ENCODE measurements at regions not wholly inside any gene's neighbourhood (a gene's known extent, or its start where the extent isn't known, plus 50 kb on each side); places are given as distances from the start of the nearest gene placed in this dataset.

DNA sequence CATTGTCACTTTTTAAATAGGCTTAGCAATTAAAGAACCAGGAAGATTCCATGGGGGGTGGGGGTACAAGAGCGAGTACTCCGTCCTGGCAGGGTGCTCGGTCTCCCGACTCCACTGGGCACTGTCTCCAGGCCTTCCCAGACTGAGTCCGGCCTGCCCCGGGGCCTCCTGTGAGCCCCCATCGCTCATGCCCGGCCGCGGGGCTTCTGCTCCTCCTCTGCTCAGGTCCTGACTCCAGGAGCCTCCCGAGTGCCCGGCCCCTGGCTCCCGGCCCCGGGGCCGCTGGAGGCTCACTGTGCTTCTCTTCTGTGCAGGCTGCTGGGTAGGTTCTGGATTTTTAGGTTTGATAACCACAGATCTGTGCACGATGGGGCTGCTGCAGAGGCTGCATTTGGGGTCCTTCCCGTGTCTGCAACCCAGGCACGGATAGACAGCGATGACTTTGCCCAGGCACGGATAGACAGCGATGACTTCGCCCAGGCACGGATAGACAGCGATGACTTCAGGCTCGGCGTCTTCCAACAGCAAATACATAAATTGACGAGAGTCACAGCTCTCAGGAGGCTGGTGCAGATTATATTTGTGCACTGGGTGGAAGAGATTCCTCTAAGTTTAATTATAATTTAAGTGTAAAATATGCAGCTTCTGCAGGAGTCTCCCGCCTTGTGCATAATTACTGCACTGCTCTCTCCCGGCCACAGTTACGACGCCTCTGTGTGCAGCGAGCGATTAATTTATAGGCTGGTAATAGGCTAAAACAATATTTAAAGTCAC lies 74.8 kb upstream of the RXRA start:
- DNase-seq, result no peak

DNA sequence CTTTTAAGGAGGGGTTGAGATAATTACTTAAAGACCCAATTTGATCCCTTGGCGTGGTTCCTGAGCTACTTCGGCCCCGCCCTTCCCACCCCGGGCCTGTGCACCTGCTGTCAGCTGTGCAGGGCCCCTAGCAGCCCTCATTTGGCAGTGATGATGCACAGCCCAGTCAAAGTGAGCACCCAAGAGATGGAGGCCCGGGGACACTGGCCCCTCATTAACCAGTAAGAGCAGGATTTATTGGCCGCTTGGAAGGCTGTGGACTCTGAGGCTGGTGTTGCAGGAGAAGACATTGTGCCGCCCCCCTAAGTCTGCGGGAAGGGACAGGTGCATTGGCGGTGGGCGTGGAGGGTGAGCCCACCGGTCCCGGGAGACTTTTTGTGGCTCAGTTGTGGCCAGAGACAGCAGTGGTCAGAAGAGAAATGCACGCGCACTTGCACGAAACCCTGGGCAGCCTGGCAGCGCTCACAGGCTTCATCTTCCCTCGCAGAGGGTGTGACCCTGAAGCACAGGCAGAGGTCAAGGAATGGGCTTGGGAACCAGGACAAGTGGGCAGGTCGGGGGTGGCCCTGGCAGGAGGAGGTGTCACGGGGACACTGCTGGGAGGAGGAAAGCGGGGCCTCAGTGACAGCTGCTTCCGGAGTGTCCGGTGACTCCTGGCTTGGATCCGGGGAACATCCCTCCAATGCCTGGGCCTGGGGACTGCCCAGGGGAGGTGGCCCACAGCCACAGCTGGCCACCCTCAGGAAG lies 74.0 kb upstream of the RXRA start:
- no peak for DNase-seq

DNA sequence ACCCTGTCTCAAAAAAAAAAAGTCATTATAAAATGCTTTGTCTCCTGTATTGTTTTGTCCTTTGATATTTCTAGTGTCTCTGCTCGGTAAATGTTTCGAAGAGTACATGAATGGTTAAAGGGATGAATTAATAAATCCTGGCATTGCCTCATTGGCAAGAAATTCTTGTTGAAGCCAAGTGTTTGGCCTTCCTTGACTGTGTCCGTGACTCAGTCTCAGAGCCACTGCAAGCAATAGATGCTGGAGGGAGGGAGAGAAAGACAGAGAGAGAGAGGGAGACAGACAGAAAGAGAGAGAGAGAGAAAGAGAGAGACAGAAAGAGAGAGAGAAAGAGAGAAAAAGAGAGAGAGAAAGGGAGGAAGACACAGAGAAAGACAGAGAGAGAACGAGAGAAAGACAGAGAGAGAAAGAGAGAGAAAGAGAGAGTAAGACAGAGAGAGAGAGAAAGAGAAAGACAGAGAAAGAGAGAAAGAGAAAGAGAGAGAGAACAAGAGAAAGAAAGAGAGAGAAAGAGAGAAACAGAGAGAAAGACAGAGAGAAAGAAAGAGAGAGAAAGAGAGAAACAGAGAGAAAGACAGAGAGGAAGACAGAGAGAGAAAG lies 72.5 kb upstream of the RXRA start:
- DNase-seq, result no peak

DNA sequence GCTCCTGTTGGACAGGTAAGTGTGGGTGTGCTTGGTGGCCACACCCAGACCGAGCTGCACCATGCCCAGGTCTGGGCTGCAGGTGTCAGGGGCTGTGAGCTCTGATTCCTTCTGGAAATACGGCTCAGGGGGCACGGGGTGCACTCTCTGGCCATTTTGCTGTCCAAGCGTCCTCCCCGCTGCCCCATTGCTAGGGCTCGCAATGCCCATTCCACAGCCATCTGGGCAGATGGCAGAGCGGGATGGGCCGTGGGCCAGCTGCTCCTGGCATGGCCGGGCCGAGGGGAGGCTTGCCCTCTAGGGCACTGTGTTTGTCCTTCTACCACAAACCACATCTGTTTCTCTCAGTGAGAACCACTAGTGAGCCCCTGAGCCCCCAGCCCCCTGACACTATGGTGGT lies 67.9 kb upstream of the RXRA start:
- no peak for DNase-seq

DNA sequence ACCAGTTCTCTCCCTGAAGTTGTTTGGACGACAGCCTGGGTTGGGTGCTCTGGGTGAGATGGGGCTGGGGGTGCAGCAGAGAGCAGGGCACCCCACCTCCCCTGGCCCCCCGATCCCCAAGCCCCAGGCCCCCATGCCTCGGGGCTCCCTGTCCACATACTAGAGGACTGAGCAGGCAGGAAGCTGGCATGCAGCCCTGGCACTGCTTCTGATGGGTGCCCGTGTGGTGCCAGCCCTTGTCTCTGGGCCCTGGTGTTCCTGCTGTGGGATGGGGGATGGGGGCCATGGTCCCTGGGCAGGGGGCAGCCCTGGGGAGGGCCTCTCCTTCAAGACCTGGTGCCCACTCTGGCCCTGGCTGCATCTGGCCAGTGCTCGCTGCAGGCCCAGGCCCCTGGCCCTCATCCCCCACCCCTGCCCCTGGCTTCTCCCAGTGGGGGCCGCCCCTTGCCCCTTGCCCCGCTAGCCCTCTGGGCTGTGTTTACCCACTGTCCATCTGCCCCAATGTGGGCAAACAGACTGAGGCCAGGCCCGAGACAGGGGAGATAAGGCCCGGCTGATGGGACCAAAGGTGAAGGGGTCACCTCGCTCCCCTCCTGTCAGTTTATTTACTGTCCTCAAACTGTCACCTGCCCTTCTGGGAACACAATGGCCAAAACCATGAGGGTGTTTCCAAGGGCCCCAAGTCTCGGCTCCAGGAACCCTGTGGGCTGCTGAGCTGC lies 67.3 kb upstream of the RXRA start:
- no peak for DNase-seq

DNA sequence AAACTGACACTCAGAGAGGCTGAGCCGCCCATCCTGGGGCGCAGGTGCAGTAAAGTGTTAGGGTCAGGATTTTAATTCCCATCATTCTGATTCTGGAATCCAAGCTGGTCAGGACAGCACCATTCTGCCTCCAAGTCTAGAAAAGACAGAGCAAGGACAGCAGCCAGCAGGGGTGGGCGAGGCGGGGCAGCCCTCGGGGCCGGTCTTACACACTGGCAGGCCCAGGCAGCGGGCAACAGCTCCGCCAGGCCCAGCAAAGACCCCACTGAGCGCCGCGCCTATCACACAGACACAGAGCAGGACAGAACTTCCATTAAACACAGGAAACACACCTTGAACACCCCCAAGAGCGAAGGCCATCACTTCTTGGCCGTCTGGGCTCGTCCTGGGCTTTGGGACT lies 66.5 kb upstream of the RXRA start:
- DNase-seq, result no peak

DNA sequence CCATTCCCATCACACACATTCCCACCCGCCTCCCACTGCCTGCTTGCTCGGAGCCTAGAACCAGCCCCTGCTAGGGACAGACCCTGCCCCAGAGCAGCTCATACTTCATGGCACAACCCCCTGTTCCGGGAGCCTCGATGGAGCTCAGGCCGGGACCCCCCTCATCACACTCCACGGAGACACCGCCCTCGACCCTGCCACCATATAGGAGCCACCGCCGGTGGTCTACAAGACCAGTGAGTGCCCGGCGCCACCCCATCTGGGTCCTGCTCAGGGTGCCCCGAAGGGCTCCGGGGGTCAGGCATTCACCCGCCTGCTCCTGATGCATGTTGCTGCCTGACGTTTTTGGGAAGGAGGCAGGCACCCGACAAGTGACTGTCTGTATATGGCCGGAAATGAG lies 65.5 kb upstream of the RXRA start:
- DNase-seq, result no peak

DNA sequence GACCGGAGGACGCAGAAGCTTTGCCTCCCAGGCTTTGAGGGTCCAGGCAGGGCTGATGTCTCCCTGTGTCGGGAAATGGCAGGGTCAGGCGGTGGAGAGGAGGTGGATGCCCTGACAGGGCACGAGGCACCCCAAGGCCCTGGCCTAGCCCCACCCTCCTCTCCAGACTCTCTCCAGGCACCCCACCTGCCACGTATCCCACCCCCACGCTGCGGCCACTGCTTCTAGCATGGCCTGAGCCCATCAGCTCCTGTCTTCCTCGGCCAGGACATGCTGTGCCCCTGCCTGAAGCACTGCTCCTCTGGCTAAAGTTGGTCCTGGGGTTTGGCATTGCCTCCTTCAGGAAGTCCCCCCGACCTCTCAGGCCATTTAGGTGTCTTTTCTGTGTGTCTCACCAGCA lies 64.2 kb upstream of the RXRA start:
- DNase-seq, result no peak

DNA sequence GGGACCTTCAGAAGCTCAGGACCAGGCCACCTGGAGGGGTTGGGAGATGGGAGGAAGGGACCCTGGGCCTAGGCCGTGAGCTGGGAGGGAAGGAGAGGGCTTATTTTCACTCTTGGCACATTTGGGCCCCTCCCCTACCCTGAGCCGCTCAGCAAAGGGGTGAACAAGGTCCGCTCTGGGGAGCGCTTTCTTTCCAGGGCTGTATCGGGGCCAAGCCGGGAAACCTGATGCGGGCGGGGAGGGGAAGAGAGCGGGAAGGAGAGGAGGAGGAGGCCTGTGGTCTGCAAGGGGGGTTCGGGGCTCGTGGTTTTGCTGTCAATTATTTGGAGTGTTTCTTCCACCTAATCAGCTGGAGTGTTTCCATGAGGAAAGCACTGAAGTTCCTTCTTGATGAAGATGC lies 62.7 kb upstream of the RXRA start:
- no peak for DNase-seq

DNA sequence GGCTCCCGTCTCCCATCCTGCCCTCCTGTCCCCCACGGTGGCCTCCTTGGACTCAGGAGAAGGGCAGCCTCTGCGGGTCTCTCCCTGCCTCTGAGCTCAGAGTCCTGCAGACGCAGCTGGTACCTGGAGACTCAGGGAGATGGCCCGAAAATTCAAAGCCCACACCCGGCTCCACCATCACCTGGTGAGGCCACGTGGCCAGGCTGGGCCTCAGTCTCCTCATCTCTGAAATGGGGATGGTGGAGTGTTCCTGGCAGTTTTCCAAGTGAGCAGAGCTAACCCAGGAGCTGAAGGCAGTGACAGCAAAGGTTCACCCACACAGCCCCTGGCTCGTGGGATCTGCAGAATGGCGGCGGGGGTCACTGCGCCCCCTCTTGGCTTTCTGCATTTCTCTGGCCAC lies 62.1 kb upstream of the RXRA start:
- DNase-seq, result no peak

DNA sequence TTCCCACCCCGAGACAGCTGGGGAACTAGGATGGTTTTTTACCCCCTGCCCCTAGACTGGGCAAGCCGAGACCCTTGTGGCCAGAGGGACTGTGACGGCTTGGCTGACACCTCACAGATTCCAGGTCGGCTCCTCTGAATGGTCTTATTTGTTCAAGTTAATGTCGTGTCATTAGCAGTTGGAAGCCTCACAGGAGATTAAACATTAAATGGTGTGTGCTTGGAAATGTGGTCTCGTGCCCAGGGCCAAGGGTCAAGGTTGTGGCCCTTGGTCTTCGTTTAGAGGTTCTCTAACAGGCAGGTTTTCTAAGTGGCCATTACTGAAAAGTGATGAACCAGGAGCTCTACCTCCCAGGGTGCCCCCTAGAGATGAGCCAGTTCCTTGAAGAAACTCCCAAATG lies 61.2 kb upstream of the RXRA start:
- DNase-seq, result no peak

DNA sequence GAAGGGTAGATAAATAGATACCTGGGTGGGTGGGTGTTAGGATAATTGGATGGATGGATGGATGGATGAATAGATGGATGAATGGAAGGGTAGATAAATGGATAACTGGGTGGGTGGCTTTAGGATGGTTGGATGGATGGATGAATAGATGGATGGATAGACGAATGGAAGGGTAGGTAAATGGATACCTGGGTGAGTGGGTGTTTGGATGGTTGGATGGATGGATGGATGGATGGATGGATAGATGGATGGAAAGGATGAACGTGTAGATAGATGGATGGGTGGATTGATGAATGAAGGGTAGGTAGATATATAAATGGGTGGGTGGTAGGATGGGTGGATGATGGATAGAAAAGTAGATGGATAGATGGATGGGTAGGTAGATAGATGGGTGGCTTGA lies 59.8 kb upstream of the RXRA start:
- DNase-seq, result no peak

DNA sequence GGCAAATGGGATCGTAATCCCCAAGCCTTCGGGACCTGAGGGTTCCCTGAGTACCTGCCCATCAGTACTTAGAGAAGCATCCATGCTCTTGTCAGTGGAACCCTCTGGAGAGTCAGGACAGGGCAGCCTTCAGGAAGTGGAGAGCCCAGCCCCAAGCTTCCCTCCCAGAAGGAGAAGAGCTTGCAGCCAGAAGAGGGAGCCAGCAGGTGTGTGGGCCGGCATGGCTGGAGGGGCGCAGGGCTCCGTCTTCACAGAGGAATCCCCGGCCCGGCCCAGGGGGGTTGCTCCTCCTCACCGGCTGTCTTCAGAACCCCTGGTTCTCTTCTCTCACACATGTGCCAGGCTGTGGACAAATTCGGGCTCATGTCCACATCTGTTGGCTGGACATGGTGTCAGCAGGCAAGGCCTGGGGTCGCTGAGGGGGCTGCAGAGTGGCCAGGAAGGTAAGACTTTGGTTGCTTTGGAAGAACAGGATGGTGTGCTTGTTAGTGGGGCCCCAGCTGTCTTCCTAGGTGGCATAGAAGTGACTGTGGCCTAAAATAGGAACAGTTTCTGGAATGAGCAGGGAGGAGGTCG lies 58.9 kb upstream of the RXRA start:
- no peak for DNase-seq

DNA sequence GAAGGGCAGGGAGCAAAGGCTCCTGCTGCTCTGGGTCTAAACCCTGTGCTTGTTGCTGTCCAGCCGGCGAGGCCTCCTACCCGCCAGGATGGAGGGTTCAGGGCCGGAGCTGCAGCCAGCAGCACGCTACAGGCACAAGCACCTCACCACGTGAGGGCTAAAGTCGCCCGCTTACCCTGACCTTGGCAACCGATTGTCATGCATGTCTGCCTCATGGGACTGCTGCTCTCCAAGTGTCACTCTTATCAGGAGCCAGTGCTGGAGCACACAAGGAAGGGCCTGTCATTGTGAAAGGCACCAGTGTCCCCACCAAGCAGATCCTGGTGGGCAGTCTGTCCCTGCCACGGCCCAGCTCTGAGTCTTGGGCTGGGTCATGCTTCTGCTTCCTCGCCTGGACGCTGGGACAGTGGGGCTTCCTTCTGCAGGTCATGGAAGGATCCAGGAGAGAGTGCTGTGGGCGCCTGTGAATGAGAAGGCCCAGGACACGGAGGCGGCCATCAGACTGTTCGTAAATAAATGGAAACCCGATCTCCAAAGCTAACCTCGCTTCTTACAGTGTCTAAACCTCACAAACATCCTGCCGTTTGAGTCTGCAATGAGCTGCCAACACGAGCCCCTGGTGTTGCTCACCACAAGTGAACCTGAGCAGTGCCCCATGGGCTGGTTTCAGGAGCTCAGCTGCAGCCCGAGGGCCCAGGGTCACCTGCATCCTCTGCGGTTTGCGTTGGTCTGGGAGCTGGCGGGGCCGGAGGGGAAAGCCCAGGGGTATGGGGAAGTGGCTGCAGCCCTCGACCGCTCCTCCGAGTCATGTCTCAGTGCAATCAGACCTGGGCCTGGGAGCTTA lies 58.2 kb upstream of the RXRA start:
- no peak for DNase-seq

DNA sequence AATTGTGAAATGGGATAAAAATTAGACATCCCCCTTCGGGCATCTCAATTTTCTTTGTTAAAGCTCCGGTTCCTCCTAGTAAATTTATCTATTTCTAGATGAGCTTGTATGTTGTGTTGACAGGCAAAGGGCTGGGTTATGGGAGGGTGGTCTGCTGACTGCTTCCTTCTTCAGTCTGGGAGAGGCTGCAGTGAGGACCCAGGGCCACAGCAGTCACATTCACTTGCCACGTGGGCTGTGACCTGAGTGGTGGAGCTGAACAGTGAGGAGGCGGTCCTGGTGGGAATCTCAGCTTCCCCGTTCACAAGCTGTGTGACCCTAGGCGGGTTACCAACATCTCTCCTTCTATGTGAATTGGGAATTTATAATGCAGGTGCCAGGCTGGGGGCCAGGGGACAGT lies 57.5 kb upstream of the RXRA start:
- DNase-seq, result no peak

DNA sequence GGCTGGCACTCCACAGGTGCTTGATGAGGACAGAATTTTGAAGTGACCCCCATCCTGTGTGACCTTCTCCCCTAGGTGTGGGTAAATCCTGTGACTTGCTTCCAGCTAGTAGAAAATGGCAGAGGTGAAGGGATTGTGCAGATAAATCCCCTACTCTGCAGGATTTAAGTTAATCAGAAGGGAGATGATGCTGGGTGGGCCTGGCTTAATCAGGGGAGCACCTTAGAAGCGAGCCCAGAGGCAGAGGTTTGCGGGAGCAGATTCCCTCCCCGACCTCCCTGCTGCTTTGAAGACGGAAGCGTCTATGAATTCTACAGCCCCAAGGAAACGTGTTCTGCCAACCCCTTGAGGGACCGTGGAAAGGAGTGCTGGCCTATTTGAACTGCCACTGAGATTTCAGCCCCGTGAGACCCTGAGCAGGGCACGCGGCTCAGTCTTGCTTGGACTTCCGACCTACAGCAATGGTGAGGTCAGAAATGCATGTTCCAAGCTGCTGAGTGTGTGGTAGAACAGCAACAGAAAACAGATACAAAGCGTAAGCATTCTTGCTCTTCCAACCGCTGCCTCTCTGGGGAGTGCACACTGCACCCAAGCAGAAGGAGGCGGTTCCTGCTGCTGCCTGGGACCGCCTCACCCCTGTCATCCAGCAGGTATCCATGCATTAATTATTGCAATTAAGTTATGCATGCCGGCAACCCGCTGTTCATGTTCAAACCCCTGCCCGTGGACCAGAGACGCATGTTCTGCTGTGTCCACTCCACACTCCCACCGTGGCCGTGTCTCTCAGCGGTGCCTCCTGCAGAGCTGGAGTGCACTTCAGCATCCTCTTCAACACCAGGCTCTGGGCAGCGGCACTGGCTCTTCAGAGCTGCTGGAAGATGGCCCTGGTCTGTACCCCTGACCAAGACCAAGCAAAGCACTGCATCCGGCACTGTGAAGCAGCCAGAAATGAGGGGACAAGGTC lies 54.6 kb upstream of the RXRA start:
- DNase-seq, result no peak

DNA sequence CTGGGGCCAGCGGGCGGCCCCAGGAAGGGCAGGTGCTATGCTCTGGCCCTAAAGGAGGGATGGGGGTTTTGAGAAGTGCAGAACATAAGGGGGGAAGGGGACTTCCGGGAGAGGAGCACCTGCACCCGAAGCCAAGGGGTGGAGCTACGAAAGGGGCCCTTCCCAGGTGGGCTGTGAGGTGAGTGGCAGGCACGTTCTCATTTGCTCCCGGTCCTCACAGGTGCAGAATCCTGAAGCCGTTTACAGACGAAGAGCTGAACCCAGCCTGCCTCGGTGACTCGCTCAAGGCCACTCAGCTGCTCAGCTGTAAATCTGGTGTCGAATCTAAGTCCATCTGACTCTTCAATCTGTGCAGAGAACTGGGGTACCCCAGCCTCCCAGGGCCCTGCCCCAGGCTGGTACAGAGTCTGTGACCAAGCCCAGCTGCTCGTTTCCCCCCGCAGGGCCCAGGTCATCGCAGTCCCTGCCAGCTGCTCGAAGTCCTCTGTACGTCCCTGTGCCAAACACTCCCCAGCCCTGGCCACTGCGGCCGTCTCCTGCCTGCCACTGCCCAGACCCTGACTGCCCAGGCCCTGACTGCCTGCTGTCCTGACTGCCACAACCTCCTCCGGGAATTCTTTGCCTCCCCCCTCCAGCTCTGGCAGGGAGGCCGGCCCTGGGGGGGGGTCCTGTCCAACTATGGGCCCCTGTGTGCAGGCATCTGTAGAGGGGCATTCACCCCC lies 53.8 kb upstream of the RXRA start:
- no peak for DNase-seq

DNA sequence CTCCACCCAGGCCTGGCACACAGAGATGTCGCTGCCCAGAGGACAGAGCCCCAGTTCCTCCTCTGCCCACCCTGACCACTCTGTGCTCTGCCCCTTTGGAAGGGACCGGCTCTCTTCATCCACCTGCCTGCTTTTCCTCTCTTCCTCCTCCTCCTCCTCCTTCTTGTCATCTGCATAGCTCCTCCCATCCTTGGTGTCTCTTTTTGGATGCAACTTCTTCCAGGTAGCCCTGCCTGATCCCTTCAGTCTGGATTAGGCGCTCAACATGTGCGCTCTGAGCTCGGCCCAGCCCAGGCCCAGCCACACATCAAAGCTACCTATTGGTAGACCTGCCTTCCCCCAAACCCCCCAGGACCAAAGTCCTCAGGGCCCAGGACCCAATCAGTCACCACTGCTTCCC lies 52.6 kb upstream of the RXRA start:
- no peak for DNase-seq

DNA sequence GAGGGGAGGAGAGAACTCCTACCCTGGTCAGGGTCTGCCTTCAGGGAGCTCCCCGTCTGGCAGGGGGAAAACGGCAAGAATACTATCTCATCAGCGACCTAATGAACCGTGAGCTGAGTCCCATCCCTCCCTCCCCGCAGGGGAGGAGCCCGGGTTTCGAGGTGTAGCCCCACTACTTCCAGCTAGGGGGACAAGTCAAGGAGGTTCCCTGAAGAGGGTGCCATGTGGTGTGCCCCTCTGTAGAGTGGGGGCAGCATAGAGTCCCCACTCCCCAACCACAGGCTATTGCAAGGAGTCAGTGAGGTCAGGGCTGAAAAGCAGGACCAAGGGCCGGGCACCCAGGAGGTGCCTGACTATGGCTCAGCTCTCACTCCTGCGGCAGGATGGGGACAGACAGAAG lies 50.9 kb upstream of the RXRA start:
- no peak for DNase-seq

DNA sequence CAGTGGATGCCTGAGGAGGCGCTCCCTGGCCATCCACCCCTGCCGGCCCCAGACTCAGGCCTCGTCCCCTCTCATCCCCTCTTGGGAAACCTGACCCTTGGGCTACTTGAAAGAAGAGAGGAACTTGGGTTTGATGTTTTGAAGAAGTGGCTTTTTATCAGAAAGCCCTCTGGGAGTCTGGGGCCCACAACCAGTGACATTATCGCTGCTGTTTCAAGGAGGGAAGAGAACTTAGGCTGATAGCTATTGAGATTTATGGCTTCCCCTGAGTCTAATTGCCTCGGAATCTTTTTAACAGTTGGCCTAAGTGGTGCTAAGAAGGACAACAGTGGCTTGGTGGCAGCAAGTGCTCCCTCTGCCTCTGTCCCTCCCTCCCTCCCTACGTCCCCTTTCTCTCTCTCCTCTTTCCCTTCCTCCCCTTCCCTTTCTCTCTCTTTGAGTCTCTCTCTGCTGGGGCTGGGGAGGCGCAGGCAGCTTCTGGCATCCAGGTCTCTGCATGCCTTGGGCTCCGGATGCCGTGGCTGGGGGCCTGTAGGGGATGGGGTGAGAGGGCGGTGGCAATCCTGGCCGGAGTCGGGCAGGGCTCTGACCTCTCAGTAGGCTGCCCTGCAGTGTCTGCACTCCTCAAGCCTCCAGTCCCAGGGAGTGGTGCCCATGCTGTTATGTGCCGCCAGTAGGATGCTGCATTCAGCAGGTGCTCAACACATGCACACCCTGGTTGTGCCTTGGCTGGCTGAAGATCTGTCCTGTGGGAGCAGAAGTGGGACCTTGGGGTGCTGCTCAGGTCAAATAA lies 49.6 kb upstream of the RXRA start:
- DNase-seq, result no peak
